ENCODE measurements at regions not wholly inside any gene's neighbourhood (a gene's known extent, or its start where the extent isn't known, plus 50 kb on each side); places are given as distances from the start of the nearest gene placed in this dataset.

GRCh38 chr22:44591146-44591790 lies 93.2 kb upstream of the RTL6 start:
- TF ChIP-seq EZH2 (IDR thresholded peaks at IDR 0.05) (no peak), POLR2AphosphoS5 (IDR thresholded peaks at IDR 0.05; ENCODE audit: borderline replicate concordance, low read depth, low read length) (no peak), FOXP2 (optimal IDR thresholded peaks at IDR 0.05; ENCODE audit: control extremely low read depth, extremely low read length, insufficient read depth) (no peak)
